T follicular helper cell (primary cell): ENCODE measurements at regions not wholly inside any gene's neighbourhood (a gene's known extent, or its start where the extent isn't known, plus 50 kb on each side); places are given as distances from the start of the nearest gene placed in this dataset.

Experiments
- DNase-seq: peaks from one replicate; pipeline ENCODE4 v3.0.0-alpha.2; 2020; ENCODE audit warnings: low read depth

DNA sequence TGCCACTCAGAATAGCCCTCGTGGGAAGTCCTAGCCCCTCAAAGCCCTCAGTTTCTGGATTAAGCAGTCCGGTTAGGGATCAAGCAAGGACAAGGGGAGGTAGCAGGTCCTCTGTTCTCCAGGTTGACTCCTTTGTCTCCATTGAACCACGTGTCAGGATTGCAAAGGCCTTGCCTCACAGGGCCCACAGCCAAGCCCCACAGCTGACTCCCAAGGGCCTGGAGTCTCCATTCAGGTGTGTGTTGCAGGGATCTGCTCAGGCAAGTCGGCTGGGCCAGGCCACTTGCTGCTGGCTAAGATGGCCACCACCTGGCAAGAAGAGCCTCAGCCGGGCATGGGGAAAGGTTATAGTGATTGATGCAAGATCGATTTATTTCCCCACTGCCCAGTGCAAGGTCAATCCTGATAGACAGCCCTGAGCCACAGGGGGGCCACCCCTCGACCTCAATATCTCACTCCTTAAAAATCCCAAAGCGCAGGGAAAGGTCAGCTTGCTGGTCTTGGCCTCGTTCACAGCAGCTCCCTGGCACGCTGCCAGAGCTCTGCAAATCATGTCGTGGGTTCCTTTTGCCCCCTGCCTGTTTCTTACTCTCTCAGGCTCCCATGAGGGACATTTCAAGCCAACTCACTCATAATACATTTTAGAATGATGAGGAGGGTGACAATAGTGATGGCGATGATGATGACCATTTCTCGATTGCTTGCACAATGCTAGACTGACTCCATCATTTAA, 75.9 kb downstream of the EDN3 start:
- no peak for DNase-seq

DNA sequence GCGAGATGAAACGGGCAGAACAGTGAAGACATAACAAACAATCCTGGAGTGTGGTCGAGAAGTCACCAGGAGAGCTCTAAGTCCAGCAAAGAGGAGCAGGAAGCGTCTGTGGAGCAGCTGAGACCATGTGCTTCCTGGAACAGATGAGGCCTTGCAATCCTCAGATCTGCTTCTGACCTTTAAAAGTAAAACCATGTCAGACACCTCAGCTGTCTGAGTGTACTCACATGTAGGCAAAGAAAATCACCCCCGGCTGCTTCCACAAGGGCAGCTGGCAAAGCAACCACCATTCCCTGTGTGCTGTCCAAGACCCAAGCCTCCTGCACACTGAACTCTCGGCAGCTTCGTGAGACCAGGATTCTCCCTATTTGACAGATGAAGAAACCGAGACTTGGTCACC, 76.6 kb downstream of the EDN3 start:
- no peak for DNase-seq

DNA sequence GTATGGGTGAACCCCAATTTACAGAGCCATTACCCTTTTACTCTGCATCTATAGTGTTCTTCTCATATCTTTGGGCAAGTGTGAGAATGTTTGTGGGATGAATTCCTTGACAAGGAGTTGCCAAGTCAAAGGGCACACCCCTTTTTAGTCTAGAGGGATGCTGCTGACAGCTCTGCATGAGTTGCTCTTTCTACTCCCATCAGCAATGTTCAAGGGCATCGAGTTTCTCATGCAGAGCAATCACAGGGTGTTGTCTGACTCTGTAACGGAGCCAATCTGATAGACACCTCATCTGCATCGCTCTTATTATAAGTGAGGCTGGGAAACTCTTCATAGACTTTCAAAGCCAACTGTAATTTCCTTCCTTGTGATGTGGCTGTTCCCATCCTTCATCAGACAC, 77.4 kb downstream of the EDN3 start:
- no peak for DNase-seq

GRCh38 chr20:59378396-59378795, 78.0 kb downstream of the EDN3 start:
- no peak for DNase-seq

DNA sequence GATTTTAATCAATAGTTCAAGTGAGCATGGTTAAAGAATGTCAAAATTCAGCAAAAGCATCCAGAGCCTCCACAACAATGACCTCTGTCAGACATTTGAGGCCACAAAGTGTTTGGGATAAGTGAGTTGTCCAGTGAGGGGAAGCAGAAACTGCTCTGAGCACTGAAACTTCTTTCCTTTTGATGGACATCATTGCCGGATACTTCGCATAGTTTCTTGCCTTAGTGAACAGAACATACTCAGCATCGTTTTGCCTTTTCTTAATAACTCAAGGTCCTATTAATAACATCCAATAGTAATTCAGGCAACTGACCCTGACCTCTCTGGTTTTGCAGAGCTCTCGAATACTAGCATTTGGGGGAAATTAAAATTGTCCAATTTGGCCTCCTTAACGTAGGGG, 78.6 kb downstream of the EDN3 start:
- DNase-seq = no peak

GRCh38 chr20:59381689-59382088, 81.3 kb downstream of the EDN3 start:
- DNase-seq = no peak

- no peak for DNase-seq
Observed at GRCh38 chr20:59382157-59382725, 81.8 kb downstream of the EDN3 start.

DNA sequence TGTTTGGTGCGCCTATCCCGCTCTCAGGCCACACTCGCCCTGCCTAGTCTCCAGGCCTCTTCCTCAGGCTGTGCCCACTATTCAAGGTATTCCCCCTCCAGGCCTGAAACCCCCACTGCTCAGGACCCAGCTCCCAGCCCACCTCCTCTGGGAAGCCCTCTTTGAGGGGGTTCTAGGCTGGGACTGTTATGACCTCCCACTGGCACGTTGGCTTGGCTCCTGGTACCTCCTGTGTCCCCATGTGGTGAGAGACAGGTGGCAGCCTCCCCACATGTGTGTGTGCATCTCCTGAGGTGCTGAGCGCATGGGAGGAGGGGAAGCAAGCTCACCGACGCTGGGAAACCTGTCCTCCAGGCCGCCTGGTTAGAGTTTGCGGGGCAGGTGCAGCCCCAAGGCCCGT, 82.5 kb downstream of the EDN3 start:
- no peak for DNase-seq

DNA sequence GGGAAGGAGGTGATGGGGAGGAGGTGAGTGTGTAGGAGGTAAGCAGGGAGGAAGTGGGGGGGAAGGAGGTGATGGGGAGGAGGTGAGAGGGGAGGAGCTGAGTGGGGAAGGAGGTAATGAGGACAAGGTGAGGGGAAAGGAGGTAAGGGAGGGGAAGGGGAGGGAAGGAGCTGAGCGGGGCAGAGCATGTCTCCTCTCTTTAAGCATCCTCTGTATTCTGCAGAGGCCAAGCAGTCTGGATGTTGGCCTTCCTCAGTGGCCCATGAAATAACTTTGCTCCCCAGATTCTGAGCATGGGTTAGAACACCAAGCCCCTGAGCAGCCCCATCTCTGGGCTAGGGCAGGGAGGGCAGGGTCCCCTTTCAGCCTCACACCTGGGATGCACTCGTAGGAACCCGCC, 84.6 kb downstream of the EDN3 start:
- DNase-seq = no peak

GRCh38 chr20:59385480-59385879, 85.1 kb downstream of the EDN3 start:
- DNase-seq = no peak

- DNase-seq = no peak
Observed at GRCh38 chr20:59386809-59387208, 86.4 kb downstream of the EDN3 start.

DNA sequence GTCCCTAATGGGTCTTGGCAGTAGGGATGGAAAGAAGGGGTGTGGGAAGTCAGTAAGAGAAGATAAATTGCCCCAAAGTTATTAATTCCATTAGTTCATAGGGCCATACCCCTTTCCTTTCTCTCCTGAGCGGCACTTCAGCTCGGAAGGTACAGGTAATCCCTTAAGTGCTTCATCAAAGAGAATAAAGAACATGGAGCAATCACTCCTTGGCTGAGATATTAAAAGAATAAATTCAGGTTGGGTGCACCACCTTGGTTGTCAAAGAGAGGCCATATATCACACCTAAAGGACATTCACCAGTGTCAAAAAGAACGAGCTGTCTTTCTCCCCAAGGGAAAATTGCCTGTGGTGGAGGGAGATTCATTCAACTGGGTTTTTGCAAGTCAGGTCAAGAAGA, 87.5 kb downstream of the EDN3 start:
- DNase-seq = no peak

DNA sequence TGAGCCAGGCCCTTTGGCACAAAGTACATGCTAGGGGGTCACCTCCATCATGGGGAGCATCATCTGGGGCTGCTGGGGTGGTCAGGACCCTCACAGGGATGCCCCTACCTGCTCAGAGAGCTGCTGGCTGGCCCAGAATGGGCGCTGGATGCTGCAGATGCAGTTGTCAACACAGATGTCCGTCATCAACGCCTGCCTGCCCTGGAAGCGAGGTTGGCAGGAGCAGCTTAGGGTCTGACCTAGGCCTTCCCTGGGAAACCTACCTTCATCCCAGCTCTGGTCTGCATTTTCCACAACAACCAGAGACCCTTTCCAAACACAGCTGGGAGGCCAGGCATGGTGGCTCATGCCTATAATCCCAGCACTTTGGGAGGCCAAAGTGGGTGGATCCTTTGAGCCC, 88.0 kb downstream of the EDN3 start:
- no peak for DNase-seq

GRCh38 chr20:59390437-59390836, 90.0 kb downstream of the EDN3 start:
- no peak for DNase-seq

DNA sequence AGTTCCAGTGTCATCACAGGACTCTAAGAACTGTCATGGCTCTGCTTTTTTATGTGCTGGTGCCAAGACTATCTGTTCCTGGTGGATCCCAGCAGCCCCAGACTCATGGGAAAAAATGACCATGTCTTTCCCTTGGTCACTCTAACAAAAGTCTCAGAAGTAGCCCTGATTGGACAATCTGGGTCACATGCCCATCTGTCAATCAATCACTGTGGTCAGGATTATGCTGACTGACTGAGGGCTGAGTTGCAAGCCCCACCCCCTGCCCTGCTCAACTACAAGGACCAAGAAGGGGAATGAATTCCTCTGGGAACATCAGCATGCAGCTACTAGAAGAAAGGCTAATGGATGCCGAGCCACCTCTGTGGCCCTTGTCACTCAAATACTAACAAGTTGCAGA, 91.6 kb downstream of the EDN3 start:
- DNase-seq = no peak

DNA sequence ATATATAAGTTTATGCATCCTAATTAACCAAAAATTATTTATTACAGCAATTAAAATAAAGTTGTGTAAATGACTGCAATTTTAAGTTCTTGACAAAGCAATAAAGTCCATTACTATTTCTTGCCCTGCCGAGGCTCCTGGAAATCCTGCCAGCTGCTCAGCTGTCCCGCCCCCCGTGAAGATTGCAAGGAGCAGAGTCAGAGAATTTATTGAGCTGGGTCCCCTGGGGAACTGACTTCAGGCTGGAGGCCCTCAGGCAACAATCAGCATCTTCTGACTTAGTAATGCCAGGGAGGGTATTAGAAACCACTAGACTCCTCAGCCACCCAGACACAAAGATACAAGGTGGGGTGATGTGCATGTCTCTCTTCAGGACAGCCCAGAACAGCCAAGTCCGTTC, 92.3 kb downstream of the EDN3 start:
- DNase-seq = no peak

DNA sequence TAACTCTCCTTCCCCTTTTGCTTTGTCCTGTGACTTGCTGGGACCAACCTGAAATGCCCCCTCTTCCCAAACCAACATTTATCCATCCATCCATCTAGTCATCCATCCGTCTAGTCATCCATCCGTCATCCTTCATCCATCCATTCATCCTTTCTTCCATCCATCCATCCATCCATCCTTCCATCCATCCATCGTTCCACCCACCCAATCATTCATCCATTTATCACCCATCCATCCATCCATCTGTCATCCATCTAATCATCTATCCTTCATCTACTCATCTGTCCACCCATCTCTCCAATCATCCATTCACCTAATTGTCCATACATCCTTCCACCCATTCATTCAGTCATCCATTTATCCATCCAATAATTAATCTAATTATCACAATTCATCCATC, 92.7 kb downstream of the EDN3 start:
- DNase-seq = no peak

GRCh38 chr20:59395729-59396128, 95.3 kb downstream of the EDN3 start:
- no peak for DNase-seq

DNA sequence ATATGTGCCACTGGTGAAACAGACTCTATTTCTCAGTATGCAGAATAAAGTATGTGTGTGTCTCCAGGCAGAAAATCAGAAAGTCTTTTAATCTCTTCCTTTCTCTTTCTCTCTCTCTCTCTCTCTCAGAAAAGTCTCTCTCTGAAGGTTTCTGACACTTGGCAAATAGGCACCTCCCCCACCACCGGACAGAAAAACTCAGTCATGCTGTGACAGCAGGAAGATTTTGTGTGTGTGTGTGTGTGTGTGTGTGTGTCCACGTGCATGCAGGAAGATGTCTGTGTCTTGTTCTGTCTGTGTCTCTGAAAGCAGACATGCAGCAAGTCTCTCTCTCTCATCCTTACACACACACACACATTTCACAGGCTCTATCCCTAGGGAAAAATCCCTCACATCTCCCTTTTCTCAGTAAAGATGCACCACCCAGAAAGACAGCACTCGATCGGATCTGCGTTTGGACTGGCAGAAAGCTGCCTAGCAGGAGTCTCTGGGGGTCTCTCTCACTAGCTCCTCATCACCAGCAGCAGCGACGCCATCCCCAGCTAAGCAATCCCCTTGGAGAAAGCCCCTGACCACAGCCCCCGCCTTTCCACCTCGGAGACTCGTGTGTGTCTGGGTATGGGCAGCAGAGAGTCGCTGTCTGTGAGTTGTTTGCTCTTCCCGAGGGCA, 98.3 kb downstream of the EDN3 start:
- DNase-seq = no peak

DNA sequence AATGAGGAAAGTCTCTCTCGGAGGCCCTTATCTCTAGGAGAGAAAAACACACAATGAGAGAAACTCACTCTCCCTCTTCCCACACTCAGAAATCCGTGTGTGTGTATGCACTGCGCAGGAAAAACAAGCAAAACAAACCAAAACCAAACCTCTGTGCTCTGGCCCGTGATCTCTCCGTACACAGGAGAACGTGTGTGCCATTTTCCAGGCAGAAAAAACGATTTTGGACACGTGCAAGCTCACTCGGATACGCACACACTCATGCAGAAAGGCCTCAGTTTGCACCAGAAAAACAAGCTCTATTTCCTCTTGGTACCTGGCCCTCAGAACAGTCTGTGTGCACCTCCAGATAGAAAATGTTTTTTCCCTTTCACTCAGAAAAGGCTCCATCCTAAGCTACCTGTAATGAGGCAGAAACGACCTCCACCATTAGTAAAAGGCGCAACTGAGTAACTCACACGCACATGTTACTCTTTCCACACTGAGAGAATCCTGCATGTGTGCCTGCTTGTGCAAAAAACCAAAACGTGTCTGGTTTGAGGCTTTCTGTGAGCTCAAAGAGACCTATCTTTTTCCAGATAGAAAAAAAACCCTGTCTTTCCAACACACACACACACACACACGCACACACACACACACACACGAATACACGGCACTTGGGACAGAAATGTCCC, 99.2 kb downstream of the EDN3 start:
- no peak for DNase-seq

DNA sequence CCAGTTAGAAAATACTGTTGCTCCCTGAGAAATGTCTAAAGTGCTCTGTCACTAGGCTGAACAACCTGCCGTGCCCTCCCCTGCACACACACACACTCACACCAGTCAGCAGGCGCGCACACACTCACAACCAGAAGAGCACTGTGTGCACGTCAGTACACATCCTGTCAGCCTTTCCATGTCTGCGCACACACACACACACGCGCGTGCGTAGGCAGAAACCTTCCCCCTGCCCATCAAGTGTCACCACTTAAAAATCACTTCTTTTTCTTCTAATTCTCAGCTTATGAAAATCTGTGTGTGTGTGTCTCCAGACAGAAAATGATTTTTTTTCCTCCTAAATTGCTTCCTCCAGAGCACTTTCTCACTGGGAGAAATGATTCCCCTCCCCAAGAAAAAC, 100.3 kb downstream of the EDN3 start:
- no peak for DNase-seq

DNA sequence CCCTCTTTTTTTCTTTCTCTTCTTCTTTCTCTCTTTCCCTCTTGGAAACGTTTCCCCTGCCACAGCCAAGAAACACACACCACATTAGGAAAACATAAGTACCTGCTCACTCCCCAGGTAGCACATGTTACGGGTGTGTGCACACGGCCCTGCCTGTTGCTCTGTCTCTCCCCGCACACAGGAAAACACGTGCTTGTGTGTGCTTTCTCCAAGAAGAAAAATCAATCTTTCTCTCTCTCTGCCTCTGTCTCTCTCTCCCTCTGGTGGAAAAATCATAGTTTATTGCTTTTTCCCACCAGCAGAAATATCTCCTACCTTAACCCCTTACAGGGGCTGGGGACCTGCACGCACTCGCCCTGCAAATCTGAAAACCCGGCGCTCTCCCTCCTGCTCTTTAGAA, 102.3 kb downstream of the EDN3 start:
- no peak for DNase-seq
